KMS-11 (cell line): ENCODE measurements at regions not wholly inside any gene's neighbourhood (a gene's known extent, or its start where the extent isn't known, plus 50 kb on each side); places are given as distances from the start of the nearest gene placed in this dataset.

ENCODE experiments used
- H2AFZ ChIP-seq: fragments of 200-600 bp; sonication (generic); 2 replicates; pipeline ENCODE4 v1.6.1; 2016; ENCODE audit warnings: antibody characterized with exemption, mixed run types, low read depth
- H3K27ac ChIP-seq: fragments of 200-600 bp; sonication (generic); 2 replicates; pipeline ENCODE4 v1.6.1; 2016; ENCODE audit warnings: mild to moderate bottlenecking, mixed run types
- H3K27me3 ChIP-seq: fragments of 200-600 bp; sonication (generic); 2 replicates; pipeline ENCODE4 v1.6.1; 2017; ENCODE audit warnings: mild to moderate bottlenecking, low read depth, mixed run types, moderate library complexity; ENCODE audit not compliant: insufficient read depth
- H3K36me3 ChIP-seq: fragments of 200-600 bp; sonication (generic); 2 replicates; pipeline ENCODE4 v1.6.1; 2017; ENCODE audit warnings: mild to moderate bottlenecking, mixed run types; ENCODE audit not compliant: insufficient read depth
- H3K4me1 ChIP-seq: fragments of 200-600 bp; sonication (generic); 2 replicates; pipeline ENCODE4 v1.6.1; 2016; ENCODE audit warnings: mild to moderate bottlenecking, low read depth, mixed run types; ENCODE audit not compliant: poor library complexity, severe bottlenecking
- H3K4me2 ChIP-seq: fragments of 200-600 bp; sonication (generic); 2 replicates; pipeline ENCODE4 v1.7.0; 2016; ENCODE audit warnings: mild to moderate bottlenecking, mixed run types
- H3K4me3 ChIP-seq: fragments of 200-600 bp; sonication (generic); IDR thresholded peaks from 2 replicates; pipeline ENCODE4 v1.6.1; 2017; ENCODE audit warnings: low read depth, low read length, mixed read lengths; ENCODE audit not compliant: insufficient read depth
- H3K79me2 ChIP-seq: fragments of 200-600 bp; sonication (generic); 2 replicates; pipeline ENCODE4 v1.6.1; 2016; ENCODE audit warnings: low read depth, mixed run types; ENCODE audit not compliant: insufficient read depth
- H3K9ac ChIP-seq: fragments of 200-600 bp; sonication (generic); 2 replicates; pipeline ENCODE4 v1.6.1; 2016; ENCODE audit warnings: mild to moderate bottlenecking, mixed run types
- H4K20me1 ChIP-seq: fragments of 200-600 bp; sonication (generic); 2 replicates; pipeline ENCODE4 v1.6.1; 2016; ENCODE audit warnings: mild to moderate bottlenecking, mixed run types; ENCODE audit not compliant: insufficient read depth
- CTCF ChIP-seq: fragments of 200-600 bp; sonication (generic); conservative IDR thresholded peaks from 2 replicates; pipeline ENCODE4 v1.6.1; 2017; ENCODE audit warnings: low read depth, mild to moderate bottlenecking, antibody characterized with exemption, low read length, moderate library complexity, mixed read lengths

GRCh38 chr15:69700380-69700779 is 247.8 kb downstream of the RPLP1 start:
- Histone ChIP-seq H3K4me2 (no peak overlapping the region), H2AFZ (no peak overlapping the region), H3K4me1 (no peaks in the 10 kb centered on the region), H3K36me3 (no peaks in the 10 kb centered on the region), H3K9ac (no peak overlapping the region), H4K20me1 (no peaks in the 10 kb centered on the region), H3K4me3 (no peak overlapping the region), H3K79me2 (no peaks in the 10 kb centered on the region), H3K27ac (no peak overlapping the region), H3K27me3 (no peaks in the 10 kb centered on the region)
- no peak for TF ChIP-seq CTCF

DNA sequence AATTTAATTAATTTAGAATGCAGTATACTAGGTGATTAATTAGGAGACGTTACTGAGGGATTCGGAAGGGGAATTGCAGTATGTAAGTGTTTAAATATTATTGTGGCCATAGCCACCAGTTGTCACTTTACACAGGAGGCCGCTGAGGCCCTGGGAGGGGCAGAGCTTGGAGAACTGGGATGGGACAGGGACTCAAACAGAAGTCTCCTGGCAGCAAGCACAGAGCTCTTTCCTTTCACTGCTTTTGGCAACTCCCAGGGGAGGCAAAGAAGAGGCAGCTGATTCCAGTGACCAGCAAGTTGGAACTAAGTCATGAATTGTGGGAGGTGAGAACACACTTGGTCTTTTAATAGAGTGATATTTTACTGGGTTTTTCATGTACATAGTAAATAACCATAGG is 248.6 kb downstream of the RPLP1 start:
- no peak for TF ChIP-seq CTCF
- H2AFZ ChIP-seq, result no peak overlapping the region
- H3K4me2 ChIP-seq, result no peak overlapping the region
- H3K4me3 ChIP-seq, result no peak overlapping the region
- no peak overlapping the region for H3K9ac ChIP-seq
- no peak overlapping the region for H3K27ac ChIP-seq
- H3K36me3 ChIP-seq, result no peaks in the 10 kb centered on the region
- H4K20me1 ChIP-seq, result no peaks in the 10 kb centered on the region
- no peaks in the 10 kb centered on the region for H3K4me1 ChIP-seq
- no peaks in the 10 kb centered on the region for H3K27me3 ChIP-seq
- no peaks in the 10 kb centered on the region for H3K79me2 ChIP-seq

DNA sequence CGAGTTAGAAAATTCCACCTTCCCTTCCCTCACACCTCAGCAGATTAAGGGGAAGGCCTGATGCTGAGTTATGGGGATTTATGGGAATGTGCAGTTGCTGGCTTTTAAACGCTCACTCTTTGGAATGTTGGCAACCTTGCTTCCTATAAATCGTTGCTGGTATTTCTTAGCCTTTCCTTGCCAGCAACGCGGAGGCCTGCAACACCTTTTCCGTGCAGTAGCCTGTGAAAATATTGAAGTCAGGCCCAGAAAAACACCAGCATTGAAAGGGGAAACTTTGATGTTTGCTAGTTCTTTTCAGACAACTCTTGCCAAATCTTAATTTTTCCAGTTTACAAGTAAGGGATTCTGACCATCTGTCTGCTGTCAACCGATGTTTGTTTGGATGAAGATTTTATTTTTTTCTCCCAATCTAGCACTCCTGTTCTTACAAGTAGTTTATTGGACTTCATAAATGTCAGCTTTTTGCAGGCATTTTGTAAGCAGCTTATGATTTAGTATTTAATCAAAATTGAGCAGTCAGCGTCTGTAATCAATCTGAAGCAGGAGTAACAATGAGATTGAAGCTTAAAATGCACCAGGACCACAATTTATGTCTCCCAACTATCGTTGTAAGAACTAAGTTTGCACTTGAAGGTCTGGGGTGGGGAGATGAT is 251.0 kb downstream of the RPLP1 start:
- H3K27me3 ChIP-seq, result no peaks in the 10 kb centered on the region
- H3K9ac ChIP-seq, result no peak overlapping the region
- H3K36me3 ChIP-seq, result no peaks in the 10 kb centered on the region
- H3K4me1 ChIP-seq, result no peaks in the 10 kb centered on the region
- H2AFZ ChIP-seq, result no peak overlapping the region
- no peak overlapping the region for H3K4me3 ChIP-seq
- TF ChIP-seq CTCF, result no peak
- H3K27ac ChIP-seq, result no peak overlapping the region
- no peak overlapping the region for H3K4me2 ChIP-seq
- H4K20me1 ChIP-seq, result no peaks in the 10 kb centered on the region
- H3K79me2 ChIP-seq, result no peaks in the 10 kb centered on the region

DNA sequence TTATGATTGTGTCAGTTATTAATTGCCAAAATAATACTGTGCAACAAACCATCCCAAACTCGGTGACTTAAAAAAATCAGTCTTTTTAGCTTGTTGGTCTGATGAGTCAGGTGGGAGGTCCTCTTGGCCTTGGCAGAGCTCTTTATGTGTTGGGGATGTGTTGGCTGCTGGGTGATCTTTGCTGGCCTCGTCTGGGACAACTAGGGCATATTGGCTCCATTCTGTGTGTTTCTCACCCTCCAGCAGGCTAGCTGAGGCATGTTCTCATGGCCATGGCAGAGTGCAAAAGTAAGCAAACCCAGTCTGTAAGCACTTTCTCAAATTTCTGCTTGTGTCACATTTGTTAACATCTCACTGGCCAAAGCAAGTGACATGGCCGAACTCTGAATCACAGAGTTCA is 251.6 kb downstream of the RPLP1 start:
- Histone ChIP-seq H4K20me1 (no peaks in the 10 kb centered on the region), H3K36me3 (no peaks in the 10 kb centered on the region), H3K4me3 (no peak overlapping the region), H3K79me2 (no peaks in the 10 kb centered on the region), H3K27me3 (no peaks in the 10 kb centered on the region), H3K9ac (no peak overlapping the region), H3K27ac (no peak overlapping the region), H3K4me1 (no peaks in the 10 kb centered on the region), H2AFZ (no peak overlapping the region), H3K4me2 (no peak overlapping the region)
- TF ChIP-seq CTCF, result no peak
